Stimulated activated CD8-positive, alpha-beta memory T cell treated with anti-CD3 and anti-CD28 coated beads, Interleukin-12 subunit alpha, Interleukin-12 subunit beta, amount 100 ng/mL, for 24 hours (primary cell): ENCODE measurements at regions not wholly inside any gene's neighbourhood (a gene's known extent, or its start where the extent isn't known, plus 50 kb on each side); places are given as distances from the start of the nearest gene placed in this dataset.

Source experiments
- DNase-seq: peaks from one replicate; pipeline ENCODE4 v3.0.0-alpha.2; 2020; ENCODE audit errors: extremely low read depth

DNA sequence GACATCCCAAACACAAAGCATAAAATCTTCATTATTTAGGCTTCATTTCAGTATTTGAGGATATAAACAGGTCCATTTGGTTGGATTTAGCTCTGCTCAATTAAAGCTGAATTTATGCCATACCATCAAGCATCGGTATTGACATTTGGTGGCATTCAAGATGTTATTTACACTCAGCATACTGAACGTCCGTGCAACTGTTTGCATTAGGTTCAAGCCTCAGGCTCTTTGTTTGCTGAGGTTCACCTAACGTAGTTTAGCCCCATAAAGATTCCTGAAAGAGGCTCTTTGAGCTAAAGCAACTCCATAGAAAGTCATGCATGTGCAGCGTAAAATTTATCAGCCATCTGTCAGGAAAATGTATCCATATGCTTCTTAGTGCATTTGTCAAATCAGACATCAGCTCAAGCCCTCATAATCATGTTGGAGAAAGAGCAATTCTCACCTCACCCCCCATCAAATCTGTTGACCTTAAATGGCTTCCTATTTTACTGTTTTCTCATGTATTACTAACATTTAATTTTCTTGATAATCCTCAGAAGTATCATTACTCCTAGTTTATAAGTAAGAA lies 366.9 kb downstream of the EPHA4 start:
- no peak for DNase-seq

DNA sequence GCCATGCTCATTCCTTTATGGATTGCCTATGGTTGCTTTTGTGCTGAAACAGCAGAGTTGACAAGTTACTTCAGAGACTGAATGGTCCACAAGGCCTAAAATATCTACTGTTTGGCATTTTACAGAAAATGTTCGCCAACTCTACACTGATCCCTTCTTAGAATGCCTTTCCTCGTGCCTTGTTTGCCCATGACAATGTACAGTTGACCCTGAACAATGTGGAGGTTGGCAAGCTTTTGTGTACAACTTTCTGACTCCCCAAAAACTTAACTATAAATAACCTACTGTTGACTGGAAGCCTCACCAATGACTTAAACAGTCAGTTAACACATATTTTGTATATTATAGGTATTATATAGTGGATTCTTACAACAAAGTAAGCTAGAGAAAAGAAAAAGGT lies 361.4 kb downstream of the EPHA4 start:
- DNase-seq, result no peak

DNA sequence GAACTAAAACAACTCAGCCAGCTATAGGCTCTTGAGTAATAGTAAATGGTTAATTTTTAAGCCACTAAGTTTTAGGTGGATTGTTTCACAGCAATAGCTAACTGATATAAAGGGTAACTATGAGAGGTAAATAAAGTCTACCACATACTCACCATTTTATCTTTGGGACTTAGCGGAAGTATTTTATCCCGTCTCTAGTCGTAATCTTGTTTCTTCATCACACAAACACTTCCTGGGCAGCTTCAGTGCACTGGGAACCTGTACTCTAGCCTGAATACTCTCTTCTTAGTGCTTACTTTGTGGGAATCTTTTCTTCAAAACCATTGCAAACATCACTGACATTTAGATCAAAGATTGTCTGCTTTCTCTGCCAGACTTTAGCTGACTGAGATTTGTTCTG lies 360.5 kb downstream of the EPHA4 start:
- no peak for DNase-seq

DNA sequence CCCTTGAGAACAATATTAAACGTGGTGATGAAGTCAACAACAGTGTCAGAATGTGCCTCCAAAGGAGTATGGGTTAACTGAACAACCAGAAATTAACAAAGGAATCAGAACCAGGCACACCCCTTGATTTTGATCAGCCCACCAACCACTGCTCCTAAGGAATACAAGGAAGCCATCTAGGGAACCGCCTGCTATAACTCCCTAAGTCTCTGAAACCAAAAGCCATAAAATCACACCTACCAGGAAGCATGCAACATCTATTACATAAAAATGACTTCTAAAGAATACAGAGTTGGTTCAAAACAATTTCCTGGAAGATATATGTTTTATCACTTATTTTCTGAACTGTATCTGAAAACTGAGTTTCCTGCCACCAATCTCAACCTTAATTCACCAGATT lies 360.0 kb downstream of the EPHA4 start:
- no peak for DNase-seq

DNA sequence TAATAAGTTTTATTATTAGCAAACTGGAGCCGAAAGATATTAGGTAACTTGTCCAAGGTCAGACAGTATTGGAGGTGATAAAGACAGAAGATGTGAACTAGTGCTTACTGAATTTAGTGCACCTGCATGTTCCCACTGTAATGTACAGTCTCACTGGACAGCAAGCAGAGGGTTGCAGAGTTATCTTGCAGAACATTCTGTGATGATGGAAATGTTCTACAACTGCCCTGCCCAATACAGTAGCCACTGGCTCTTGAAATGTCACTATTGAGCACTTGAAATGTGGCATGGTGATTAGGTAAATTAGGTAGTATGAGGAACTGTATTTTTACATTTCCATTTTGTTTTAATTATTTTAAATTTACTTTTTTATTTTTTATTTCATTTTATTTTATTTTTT lies 356.6 kb downstream of the EPHA4 start:
- no peak for DNase-seq

DNA sequence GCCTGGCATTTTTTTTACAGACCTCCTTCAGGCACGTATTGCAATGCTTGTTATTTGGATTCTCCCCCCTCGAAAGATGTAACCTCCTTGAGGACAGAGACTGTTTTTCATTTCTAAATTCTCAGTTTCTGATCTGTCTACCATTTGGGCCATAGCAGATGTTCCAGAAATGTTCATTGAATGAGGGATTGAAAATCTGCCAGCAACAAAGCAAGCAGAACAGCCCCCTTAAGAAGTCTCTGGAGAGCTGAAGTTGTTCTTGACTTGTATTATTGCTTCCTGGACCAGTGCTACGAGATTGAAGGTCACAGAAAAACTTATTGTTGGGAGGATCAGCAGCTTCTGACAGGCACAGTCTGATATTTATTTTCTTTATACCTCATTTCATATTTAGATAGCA lies 355.5 kb downstream of the EPHA4 start:
- DNase-seq, result no peak

DNA sequence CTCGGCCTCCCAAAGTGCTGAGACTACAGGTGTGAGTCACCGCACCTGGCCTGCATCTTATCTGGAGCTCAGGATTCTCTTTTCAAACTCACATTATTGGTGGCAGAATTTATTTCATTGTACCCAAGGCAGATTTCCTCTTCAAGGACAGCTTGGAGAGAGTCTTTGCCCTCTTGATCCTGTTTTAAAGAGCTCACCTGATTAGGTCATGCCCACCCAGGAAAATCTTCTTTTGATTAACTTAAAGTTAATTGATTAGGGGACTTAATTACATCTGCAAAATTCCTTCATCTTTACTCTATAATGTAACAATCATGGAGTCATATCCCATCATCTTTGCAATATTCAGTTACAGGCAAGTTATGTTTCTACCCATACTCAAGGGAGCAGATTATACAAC lies 346.4 kb downstream of the EPHA4 start:
- no peak for DNase-seq

DNA sequence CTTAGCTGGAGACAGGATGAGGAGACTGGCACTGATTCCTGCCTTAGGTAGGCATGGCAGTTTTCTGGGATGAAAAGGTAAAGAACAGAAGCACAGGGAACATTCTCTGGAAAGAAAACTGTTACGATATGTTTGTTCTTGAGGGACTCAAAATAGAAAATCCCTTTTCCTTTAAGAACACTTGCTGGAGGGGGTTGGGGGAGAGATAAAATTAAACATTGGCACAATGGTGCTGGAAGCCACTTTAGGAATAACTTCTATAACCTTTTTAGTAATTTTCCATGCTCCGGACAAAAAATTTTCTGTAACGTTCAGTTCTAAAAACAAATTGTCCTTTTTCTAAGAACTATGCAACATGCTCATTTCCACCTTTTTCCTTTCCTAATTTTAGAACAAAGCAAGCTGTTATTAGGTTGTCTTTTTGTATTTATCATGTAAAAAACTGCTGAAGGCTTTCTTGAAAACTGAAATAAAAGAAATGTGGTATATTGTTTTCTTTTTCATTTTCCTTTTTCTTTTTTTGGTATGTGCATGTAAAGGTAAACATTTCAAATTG lies 343.8 kb downstream of the EPHA4 start:
- DNase-seq, result no peak

DNA sequence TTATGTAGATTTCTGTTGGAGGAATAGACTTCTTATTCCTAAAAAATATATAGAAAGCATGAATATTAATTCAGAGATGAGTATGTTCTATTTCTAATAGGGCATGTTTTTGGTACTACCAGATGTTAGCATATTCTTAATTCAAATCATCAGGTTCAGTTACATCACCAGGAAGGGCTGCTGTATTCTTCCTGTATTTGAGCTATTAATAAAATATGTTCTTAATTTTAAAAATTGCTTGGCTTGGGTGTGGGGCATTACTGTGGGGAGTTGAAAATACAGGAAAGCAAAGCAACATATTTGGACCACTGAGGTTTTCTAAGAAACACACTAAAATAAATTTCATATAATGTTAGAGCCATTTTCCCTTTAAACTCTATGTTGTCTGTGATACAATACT lies 343.0 kb downstream of the EPHA4 start:
- no peak for DNase-seq

DNA sequence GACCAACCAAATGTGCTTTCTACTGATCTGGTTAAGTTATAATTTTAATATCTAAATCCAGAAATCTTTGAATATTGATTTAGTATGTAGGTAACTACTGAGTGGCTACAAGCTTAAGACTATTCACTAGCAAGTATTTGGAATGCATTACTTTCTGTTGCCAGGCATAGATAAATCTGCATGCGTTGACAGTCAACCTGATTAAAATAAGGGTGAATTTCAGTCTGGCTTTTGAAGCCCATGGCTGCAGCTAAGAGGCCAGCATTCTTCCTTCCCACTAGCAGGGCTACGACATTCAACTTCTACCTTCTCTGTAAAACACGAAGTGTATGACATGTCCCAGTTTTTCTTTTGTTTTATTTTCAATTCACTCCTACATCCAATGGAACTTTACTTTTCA lies 340.6 kb downstream of the EPHA4 start:
- DNase-seq, result no peak

DNA sequence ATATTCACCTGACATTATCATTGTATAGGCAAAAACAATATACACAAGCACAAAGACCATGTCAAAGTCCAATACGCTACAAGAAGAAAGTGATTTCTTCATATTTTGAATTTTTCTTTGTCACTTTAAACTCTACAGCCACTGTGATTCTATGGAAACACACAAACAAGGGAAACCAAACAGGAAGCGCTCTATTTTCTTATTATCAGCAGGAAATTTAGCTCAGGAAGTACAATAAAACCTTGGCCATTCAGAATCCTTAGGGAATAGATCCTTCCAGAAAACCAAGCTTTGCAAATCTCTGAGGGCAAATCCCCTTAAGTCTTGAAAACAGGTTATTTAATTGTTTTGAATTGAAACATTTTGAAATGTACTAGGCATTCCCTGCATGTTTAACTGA lies 336.2 kb downstream of the EPHA4 start:
- DNase-seq, result no peak

DNA sequence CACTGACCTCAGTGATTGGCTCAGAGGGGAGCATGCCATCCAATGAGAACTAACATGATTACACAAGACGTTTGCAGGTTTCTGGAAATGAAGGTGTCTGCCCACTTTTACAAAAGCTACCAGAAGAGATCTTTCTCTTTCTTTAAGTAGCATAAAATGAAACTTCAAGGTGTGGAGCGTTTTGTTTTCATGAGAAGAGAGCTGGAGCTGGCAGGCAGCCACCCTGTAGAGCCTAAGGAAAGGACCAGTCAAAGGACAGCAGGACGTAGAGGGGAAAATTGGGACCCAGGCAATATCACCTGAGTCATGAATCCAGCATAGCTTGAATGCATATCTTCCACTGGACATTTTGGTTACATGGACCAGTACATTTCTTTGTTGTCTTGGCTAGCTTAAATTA lies 331.0 kb downstream of the EPHA4 start:
- DNase-seq, result no peak

DNA sequence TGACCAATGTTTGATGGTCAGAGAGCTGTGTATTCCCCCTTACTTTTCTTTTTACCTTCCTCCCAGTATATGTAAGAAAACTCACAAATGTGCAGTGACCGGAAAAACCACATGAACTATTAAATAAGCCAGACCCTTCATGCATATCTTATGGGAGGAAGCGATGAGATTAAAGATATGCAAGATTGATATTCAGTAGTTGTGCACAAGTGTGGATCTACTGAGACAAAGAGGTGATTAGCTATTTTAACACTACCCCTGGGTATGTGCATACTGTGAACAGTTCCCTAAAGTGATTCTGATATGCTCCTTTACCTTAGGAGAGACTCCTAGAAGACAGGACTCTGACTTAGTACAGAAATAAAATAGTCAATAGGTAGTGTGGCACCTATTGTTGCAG lies 328.3 kb downstream of the EPHA4 start:
- no peak for DNase-seq

DNA sequence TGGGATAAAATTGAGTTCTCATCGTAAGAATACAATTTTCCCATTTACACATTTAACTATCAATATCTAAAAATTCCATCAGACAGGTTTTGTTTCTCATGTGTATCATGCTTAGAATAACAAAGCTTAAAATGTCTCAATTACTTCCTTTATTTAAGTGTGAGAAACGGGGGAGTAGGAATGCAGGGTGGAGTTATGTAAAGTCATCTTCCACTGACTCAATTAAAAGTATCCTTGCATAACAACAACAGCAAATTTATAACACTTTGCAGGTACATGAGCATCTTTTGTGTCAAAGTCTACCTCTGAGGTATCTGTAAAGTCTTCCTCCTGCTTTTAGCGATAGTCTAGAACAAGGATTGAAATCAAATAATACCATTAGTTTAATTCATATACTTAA lies 327.1 kb downstream of the EPHA4 start:
- DNase-seq, result no peak

DNA sequence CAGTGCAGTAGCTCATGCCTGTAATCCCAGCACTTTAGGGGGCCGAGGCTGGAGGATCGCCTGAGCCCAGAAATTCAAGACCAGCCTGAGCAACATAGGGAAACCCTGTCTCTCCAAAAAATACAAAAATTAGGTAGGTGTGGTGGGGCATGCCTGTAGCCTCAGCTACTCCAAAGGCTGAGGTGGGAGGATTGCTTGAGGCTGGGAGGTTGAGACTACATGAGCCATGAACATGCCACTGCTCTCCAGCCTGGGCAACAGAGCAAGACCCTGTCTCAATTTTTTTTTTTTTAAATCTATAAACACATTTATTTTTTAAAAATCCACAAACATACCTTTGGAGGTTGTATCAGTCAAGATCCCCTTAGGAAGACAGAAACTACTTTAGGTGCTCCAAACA lies 326.3 kb downstream of the EPHA4 start:
- no peak for DNase-seq

DNA sequence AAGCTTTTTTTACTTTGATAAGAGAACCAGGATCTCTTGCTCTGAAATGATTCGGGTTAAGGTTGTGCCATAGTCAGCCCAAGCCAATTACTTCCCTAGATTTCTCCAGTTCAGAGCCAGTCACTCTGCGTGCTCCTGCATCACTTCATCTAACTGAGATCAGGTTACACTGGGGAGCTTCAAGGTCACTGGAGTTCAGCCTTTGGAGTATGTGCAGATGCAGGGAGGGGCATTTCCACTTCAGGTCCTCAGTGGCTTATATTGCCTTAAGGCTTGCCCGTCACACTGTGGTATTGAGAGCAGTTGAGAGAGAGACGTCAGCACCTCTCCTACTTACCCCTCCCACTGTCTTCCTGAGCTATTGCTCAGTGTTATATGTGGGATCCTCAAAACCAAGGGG lies 317.8 kb downstream of the EPHA4 start:
- DNase-seq, result no peak

DNA sequence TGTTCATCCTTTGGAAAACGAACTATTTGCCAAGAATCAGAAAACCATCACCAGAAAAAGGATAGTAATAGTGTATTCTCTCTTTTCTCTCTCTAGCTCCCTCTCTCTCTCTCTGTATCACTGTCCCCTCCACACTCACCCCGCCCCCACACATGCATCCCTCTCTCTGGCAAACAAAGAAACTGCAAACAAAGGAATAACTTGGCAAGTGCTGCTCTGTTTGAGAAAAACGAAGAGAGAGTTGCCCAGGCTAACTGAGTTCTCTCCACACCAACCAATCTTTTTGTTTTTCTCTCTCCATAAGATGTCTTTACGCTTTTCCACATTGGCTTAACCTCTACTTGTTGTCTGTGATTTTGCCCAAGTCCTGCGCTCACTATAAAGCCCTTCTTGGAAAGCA lies 316.2 kb downstream of the EPHA4 start:
- no peak for DNase-seq

DNA sequence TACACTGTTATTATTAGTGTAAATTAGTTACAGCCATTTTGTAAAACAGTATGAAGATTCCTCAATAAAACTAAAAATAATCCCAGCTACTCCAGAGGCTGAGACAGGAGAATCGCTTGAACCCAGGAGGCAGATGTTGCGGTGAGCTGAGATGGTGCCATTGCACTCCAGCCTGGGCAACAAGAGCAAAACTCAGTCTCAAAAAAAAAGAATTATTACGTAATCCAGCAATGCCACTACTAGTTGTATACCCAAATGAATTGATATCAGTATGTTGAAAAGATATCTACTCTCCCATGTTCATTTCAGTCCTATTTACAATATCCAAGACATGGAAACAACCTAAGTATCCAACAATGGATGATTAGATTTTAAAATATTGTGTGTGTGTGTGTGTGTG lies 313.6 kb downstream of the EPHA4 start:
- no peak for DNase-seq

DNA sequence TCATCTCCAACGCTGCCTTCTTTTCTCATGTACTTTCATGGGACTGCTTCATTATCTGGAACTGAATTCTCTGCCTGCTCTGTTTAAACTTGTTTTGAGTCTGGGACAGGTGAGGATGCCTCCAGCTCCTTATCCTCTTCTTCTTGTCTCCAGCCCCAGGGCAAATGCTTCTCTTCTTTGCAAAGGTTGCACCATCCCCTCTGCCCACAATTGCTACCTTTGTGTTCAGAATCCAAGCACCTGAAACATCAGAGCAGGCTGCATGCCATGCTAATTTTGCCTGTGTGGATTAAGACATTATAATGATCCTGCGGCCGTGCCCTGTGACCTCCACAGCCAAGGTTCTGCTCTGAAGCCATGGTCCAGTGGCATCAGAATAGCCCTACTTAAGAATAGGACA lies 309.5 kb downstream of the EPHA4 start:
- no peak for DNase-seq

DNA sequence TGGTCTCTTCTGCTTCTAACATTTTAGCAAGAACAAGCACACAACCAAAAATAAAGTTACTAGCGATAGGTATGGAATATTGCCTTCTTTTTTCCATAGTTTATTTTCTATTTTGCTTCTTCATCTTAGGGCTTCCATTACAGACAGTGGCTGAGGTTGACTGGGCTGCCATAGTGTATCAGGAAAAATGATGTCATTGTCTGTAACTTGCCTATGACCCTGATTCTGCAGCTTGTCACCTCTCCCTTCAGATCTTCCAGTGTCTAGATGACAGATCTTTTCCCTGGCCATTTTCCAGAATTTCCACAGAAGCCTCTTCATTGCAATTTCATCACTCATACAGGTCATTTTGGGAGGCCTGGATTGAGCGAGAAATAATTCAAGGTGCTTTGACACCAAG lies 308.5 kb downstream of the EPHA4 start:
- no peak for DNase-seq

DNA sequence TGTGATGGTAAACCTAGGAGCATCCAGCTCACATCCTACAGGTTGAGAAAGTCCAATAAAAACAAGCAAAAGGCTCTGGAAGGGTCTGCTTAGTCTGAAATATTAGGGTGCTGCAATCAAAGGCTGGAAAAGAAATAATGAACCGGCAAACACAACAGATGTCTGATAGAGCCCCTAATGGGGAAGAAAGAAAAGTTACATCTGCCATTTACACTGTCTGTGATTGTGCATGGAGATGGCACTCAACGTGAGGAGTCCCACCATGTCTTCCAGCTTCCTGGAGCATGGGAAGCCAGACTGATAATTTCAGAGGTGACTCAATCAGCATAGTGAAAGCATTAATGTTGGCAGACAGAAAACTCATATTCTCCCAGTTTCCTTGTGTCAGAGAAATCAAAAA lies 307.8 kb downstream of the EPHA4 start:
- no peak for DNase-seq

DNA sequence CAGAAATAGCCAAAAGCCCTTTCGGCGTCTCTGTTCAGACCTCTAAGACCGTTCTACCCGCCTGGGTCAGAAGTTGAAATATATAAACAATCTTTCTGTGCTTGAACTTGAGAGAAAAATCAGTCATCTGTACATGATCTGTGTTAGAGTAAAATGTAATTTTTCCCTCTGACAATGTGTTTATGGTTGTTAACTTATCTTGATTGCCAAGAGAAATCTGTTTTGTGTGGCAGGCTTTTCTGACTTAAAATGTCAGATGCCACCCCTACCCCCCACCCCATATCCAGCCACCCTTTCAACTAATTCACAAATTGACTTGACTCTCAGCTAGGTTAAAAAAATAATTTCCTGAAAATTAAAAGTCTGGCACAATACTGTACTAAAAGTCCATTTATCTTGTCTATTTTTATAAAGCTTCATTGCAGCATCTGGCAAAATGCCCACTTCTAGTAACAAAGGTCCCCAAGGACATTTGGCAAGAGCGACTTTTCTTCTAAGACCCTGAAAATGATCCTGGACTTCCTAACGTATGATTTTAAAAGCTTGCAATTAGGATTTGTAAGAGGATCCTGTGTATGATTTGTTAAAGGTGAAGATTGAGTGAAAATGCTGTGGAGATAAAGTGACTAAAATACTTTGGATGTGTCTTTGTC lies 304.2 kb downstream of the EPHA4 start:
- DNase-seq, result no peak

DNA sequence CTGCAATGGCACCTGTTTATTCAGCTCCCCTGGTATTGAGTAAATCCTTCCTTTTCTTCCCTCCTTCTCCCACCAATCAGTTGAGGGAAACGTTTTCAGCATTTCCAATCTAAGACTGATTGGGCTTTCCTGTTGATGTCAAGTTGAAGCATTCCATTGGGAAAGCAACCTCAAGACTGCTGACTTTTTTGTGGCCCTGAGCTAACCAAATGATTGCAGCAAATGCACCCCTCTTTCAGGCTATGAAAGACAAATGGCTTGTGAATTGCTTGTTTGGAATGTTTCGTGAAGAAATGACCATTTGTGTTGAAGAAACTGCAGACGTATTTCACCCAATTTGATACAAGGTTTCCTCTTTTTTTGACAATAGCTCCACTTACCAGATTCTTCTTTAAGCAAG lies 303.5 kb downstream of the EPHA4 start:
- DNase-seq, result no peak

DNA sequence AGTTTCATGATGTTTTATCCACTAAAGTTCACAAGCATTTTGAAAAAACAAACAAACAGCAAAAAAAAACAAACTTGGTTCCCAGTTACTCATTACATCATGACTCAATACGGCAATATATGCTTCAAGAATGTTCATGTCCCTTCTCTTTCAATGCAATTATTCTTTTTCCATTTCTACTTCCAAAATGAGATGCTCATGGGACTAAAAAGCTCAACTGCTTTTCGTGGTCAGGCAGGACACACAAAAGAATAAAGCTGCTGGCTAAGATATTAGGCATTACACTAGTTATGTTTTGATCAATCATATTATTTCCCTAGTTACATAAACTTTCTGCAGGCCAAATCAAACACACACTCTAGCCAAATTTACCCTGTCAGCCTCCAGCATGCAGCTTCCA lies 301.3 kb downstream of the EPHA4 start:
- no peak for DNase-seq
